Stomach (tissue), 4 donors: ENCODE measurements at regions not wholly inside any gene's neighbourhood (a gene's known extent, or its start where the extent isn't known, plus 50 kb on each side); places are given as distances from the start of the nearest gene placed in this dataset.

Experiments
- CTCF ChIP-seq, 7 experiments: fragments of 450-650 bp in 4 of 7; fragments of 200-600 bp in 3 of 7; sonication (generic) in 3 of 7; IDR thresholded peaks; one replicate each; pipeline ENCODE4 v1.5.1; 2016 to 2019; ENCODE audit warnings: antibody characterized with exemption in 7 of 7, control low read depth in 2 of 7, mild to moderate bottlenecking in 1 of 7
- POLR2A ChIP-seq, 4 donors: fragments of 450-650 bp; IDR thresholded peaks; one replicate each; pipeline ENCODE4 v1.6.1; 2016; ENCODE audit warnings: antibody characterized with exemption in 4 of 4, control low read depth in 2 of 4, mild to moderate bottlenecking in 1 of 4, moderate library complexity in 1 of 4

- TF ChIP-seq CTCF (IDR thresholded peaks at IDR 0.05) (no peak), POLR2A (IDR thresholded peaks at IDR 0.05) (no peak)
These were observed 270.7 kb upstream of the MOCS1 start for GRCh38 chr6:40205004-40205403.
